WERI-Rb-1 (cell line): ENCODE measurements at regions not wholly inside any gene's neighbourhood (a gene's known extent, or its start where the extent isn't known, plus 50 kb on each side); places are given as distances from the start of the nearest gene placed in this dataset.

ENCODE experiments used
- DNase-seq: peaks from one replicate; pipeline ENCODE4 v3.0.0-alpha.2; 2020
- H3K27ac ChIP-seq: fragments of 250-450 bp; sonication (Bioruptor Pico); 2 replicates; pipeline ENCODE4 v1.5.1; 2020; ENCODE audit warnings: mild to moderate bottlenecking, moderate library complexity
- H3K27me3 ChIP-seq: fragments of 250-450 bp; sonication (Bioruptor Pico); 2 replicates; pipeline ENCODE4 v1.5.1; 2021; ENCODE audit warnings: mild to moderate bottlenecking, low read depth, moderate library complexity; ENCODE audit not compliant: insufficient read depth, severe bottlenecking
- H3K36me3 ChIP-seq: fragments of 250-450 bp; sonication (Bioruptor Pico); 2 replicates; pipeline ENCODE4 v1.5.1; 2020; ENCODE audit warnings: mild to moderate bottlenecking, moderate library complexity
- H3K4me3 ChIP-seq: 2 replicates; pipeline ENCODE4 v1.5.1; 2011; ENCODE audit warnings: low read depth, mild to moderate bottlenecking, control low read depth, low read length
- H3K9me3 ChIP-seq: fragments of 250-450 bp; sonication (Bioruptor Pico); 2 replicates; pipeline ENCODE4 v1.5.1; 2021; ENCODE audit warnings: mild to moderate bottlenecking, moderate library complexity; ENCODE audit not compliant: severe bottlenecking
- TF ChIP-seq, protein P1 (sequence below): IDR thresholded peaks from 2 replicates; pipeline ENCODE4 v1.5.1; 2011; ENCODE audit warnings: low read depth, mild to moderate bottlenecking, control low read depth, inconsistent platforms, low read length

DNA sequence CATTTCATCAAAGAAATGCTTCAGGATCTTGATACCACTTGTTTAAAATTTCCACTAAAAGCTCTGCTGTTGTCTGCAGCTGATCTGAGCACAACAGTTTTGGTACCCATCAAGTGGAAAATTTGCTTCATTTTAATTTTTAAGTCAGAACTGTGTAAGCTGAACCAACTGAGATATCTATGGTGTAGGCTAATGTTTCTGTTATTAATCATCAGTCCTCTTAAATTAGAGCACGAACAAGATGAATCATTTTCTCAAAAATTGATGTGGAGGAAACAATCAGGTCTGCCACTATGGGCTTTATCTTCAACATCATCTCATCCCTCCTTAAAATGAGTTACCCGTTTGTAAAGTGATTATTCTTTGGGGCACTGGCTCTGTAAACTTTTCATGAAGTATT lies 221.5 kb upstream of the NBEA start:
- Histone ChIP-seq H3K4me3 (no peak overlapping the region), H3K27ac (no peak overlapping the region), H3K36me3 (no peaks in the 10 kb centered on the region), H3K9me3 (no peaks in the 10 kb centered on the region), H3K27me3 (no peaks in the 10 kb centered on the region)
- no peak for DNase-seq
- TF ChIP-seq, protein P1, sequence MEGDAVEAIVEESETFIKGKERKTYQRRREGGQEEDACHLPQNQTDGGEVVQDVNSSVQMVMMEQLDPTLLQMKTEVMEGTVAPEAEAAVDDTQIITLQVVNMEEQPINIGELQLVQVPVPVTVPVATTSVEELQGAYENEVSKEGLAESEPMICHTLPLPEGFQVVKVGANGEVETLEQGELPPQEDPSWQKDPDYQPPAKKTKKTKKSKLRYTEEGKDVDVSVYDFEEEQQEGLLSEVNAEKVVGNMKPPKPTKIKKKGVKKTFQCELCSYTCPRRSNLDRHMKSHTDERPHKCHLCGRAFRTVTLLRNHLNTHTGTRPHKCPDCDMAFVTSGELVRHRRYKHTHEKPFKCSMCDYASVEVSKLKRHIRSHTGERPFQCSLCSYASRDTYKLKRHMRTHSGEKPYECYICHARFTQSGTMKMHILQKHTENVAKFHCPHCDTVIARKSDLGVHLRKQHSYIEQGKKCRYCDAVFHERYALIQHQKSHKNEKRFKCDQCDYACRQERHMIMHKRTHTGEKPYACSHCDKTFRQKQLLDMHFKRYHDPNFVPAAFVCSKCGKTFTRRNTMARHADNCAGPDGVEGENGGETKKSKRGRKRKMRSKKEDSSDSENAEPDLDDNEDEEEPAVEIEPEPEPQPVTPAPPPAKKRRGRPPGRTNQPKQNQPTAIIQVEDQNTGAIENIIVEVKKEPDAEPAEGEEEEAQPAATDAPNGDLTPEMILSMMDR: no peak

DNA sequence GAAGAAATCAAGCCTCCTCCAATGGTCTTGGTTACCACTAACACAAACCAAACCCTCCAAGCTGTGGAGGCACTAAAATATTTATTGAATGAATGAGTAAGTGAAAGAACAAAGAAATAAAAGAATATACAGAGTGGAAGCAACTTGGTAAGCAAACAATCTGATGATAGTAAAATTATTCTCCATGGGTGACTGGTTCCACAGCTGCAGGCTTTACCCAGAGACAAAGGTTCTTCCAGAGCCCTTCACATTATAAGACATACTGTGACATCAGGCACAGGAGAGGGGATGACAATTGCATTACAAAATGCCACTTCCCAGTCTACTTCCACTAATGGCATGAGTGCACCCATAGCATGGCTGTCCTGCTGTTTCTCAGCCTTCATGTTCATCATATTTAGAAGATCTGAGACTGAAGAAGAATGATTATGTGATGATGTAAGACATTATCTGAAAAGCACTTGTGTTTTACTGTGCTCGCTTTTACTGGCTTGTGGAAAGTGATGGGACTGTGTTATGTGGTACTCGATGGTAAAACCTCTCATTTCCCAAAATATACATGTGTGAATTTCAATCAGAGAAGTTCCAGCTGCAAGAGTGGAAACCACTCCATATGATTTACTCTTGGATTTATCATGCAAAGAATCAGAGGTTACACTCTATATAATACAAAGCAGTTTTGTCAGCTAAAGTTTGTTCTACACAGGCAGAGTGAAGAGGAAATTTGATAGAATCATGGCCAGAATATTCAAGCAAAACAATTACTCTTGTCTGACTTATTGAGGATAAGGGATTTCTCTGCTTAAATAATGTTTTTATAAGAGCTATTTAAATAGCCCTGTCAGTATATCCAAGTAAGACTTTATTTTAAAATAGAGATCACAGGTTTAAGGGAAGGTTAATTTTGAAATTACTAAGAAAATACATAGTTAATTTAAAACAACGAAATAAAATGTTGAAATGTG lies 220.2 kb upstream of the NBEA start:
- no peak overlapping the region for H3K27ac ChIP-seq
- DNase-seq: no peak

DNA sequence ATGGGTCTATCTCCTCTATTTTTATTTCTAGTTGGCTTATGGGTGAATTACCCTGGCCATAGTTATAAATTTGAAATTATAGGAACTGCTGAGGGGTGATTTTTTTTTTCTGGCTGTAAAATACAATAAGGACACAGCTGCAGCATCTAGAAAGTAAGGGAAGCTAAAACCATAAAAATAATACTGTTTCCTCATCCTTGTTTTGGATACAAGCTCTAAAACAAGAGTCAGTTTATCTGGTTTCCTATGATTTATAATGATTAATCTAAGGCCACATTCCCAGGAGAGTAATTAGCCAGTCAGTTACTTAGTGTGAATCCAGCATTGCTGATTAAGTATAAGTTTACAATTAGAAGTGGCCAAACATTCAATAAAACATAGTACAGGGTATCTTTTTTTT lies 219.1 kb upstream of the NBEA start:
- TF ChIP-seq, protein P1: no peak
- Histone ChIP-seq H3K27me3 (no peaks in the 10 kb centered on the region), H3K4me3 (no peak overlapping the region), H3K9me3 (no peaks in the 10 kb centered on the region), H3K27ac (no peak overlapping the region), H3K36me3 (no peaks in the 10 kb centered on the region)
- no peak for DNase-seq

More for the DNA sequence above, 220.2 kb upstream of the NBEA start:
- Histone ChIP-seq H3K4me3 (no peak overlapping the region), H3K9me3 (no peaks in the 10 kb centered on the region), H3K36me3 (no peaks in the 10 kb centered on the region), H3K27me3 (no peaks in the 10 kb centered on the region)
- TF ChIP-seq, protein P1: no peak

DNA sequence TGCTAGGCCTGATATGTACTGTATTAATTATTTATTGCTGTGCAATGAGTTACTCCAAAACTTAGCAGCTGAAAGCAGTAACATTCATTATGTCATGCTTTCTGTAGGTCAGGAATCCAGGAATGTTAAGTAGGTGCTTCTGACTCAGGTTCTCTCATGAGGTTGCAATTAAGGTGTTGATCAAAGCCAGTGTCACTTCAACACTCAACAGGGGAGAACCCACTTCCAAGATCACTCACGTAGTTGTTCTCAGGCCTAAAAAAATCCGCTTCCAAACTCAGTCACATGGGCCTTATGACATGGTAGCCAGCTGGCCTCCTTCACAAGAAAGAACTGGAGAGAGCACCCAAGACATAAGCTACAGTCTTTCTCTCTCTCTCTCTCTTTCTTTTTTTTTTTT lies 211.1 kb upstream of the NBEA start:
- no peak for DNase-seq
- TF ChIP-seq, protein P1: no peak
- H3K27me3 ChIP-seq: no peaks in the 10 kb centered on the region
- peak overlapping the region; percentile 15; the same call in 1 of the 2 replicates for H3K27ac ChIP-seq
- H3K36me3 ChIP-seq: no peaks in the 10 kb centered on the region
- H3K4me3 ChIP-seq: no peak overlapping the region
- no peaks in the 10 kb centered on the region for H3K9me3 ChIP-seq

DNA sequence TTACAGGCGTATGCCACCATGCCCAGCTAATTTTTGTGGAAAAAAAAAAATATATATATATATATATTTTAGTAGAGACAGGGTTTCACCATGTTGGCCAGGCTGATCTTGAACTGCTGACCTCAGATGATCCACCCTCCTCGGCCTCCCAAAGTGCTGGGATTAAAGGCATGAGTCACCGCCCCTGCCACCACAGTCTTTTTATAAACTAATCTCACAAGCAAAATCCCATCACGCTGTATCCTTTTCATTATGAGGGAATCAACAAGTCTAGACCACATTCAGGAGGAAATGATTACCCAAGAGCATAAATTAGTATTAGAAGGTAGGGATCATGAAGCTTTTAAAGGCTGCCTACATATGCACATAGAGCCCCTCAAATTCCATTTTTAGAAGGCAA lies 210.6 kb upstream of the NBEA start:
- TF ChIP-seq, protein P1: no peak
- no peaks in the 10 kb centered on the region for H3K27me3 ChIP-seq

DNA sequence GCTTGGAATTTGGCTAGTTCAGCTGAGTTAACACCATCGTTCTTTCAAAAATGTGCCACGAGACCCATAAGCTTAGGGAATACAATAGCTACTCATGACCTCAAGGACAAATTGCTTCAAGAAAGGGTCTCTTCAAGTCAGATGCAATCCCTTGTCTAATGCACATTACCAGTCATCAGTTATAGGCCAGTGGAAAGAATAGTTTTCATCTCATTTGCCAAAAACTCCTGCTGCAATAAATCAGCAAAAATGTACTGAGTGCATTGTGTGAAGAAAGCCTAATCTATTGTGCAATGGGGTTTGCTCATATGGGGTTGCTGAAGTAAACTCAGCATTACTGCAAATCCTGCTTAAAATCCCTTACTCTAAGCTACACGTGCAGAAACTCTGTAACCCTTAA lies 208.3 kb upstream of the NBEA start:
- TF ChIP-seq, protein P1: no peak
- no peak for DNase-seq
- H3K36me3 ChIP-seq: no peaks in the 10 kb centered on the region

More for the DNA sequence above, 210.6 kb upstream of the NBEA start:
- peak; percentile 75 for DNase-seq
- H3K4me3 ChIP-seq: no peak overlapping the region
- no peaks in the 10 kb centered on the region for H3K36me3 ChIP-seq
- H3K27ac ChIP-seq: no peak overlapping the region
- H3K9me3 ChIP-seq: no peaks in the 10 kb centered on the region

More for the DNA sequence above, 208.3 kb upstream of the NBEA start:
- H3K9me3 ChIP-seq: no peaks in the 10 kb centered on the region
- H3K27me3 ChIP-seq: no peaks in the 10 kb centered on the region
- no peak overlapping the region for H3K27ac ChIP-seq
- no peak overlapping the region for H3K4me3 ChIP-seq
